Mesothelial cell of epicardium (in vitro differentiated cells): ENCODE measurements at regions not wholly inside any gene's neighbourhood (a gene's known extent, or its start where the extent isn't known, plus 50 kb on each side); places are given as distances from the start of the nearest gene placed in this dataset.

ENCODE experiments used
- DNase-seq, 2 experiments: peaks; one replicate each; pipeline ENCODE4 v3.0.0; 2021; ENCODE audit warnings: low spot score in 2 of 2; ENCODE audit not compliant: unreplicated experiment in 2 of 2
- H3K27ac Mint-ChIP-seq: 2 replicates; pipeline ENCODE4 v1.8.0; 2021; ENCODE audit warnings: mixed read lengths
- H3K27me3 Mint-ChIP-seq: 2 replicates; pipeline ENCODE4 v1.8.0; 2021; ENCODE audit warnings: low read depth, mixed read lengths
- H3K36me3 Mint-ChIP-seq: 2 replicates; pipeline ENCODE4 v1.8.0; 2021; ENCODE audit warnings: mixed read lengths
- H3K4me1 Mint-ChIP-seq: 2 replicates; pipeline ENCODE4 v1.8.0; 2021; ENCODE audit warnings: mixed read lengths
- H3K4me3 Mint-ChIP-seq: 2 replicates; pipeline ENCODE4 v1.8.0; 2021; ENCODE audit warnings: mild to moderate bottlenecking, moderate library complexity, mixed read lengths
- H3K9me3 Mint-ChIP-seq: 2 replicates; pipeline ENCODE4 v1.8.0; 2021; ENCODE audit warnings: mixed read lengths
- CTCF ChIP-seq: fragments of 200-600 bp; sonication (generic); IDR thresholded peaks from one replicate; pipeline ENCODE4 v1.5.0; 2021; ENCODE audit warnings: antibody characterized with exemption; ENCODE audit not compliant: unreplicated experiment

GRCh38 chr5:72041654-72042053 lies 65.6 kb upstream of the MAP1B start:
- no peaks in the 10 kb centered on the region for H3K9me3 Mint-ChIP-seq
- no peak overlapping the region for H3K27ac Mint-ChIP-seq
- DNase-seq, result no peak
- no peaks in the 10 kb centered on the region for H3K36me3 Mint-ChIP-seq
- TF ChIP-seq CTCF, result no peak
- H3K27me3 Mint-ChIP-seq, result no peaks in the 10 kb centered on the region
- H3K4me1 Mint-ChIP-seq, result peaks cover 7% of the 10 kb centered on the region
- no peak overlapping the region for H3K4me3 Mint-ChIP-seq

GRCh38 chr5:72042097-72042496 lies 65.2 kb upstream of the MAP1B start:
- Mint-ChIP-seq H3K27ac (no peak overlapping the region), H3K9me3 (peaks cover 1% of the 10 kb centered on the region), H3K4me3 (no peak overlapping the region), H3K36me3 (no peaks in the 10 kb centered on the region), H3K27me3 (no peaks in the 10 kb centered on the region), H3K4me1 (peaks cover 3% of the 10 kb centered on the region)
- no peak for DNase-seq
- no peak for TF ChIP-seq CTCF

- Mint-ChIP-seq H3K4me1 (no peaks in the 10 kb centered on the region), H3K4me3 (no peak overlapping the region), H3K9me3 (peaks cover 12% of the 10 kb centered on the region), H3K27ac (no peak overlapping the region), H3K27me3 (no peaks in the 10 kb centered on the region), H3K36me3 (no peaks in the 10 kb centered on the region)
- TF ChIP-seq CTCF, result no peak
- no peak for DNase-seq
These were observed 61.6 kb upstream of the MAP1B start for GRCh38 chr5:72045692-72046091.

GRCh38 chr5:72046106-72046505 lies 61.2 kb upstream of the MAP1B start:
- H3K4me3 Mint-ChIP-seq, result no peak overlapping the region
- peaks cover 12% of the 10 kb centered on the region for H3K9me3 Mint-ChIP-seq

GRCh38 chr5:72055636-72056035 lies 51.6 kb upstream of the MAP1B start:
- Mint-ChIP-seq H3K27ac (no peak overlapping the region), H3K4me3 (no peak overlapping the region), H3K4me1 (no peaks in the 10 kb centered on the region), H3K27me3 (peaks cover 41% of the 10 kb centered on the region), H3K36me3 (no peaks in the 10 kb centered on the region), H3K9me3 (peaks cover 4% of the 10 kb centered on the region)
- no peak for DNase-seq
- no peak for TF ChIP-seq CTCF

More at GRCh38 chr5:72046106-72046505, 61.2 kb upstream of the MAP1B start:
- TF ChIP-seq CTCF, result no peak
- Mint-ChIP-seq H3K27ac (no peak overlapping the region), H3K4me1 (no peaks in the 10 kb centered on the region), H3K27me3 (no peaks in the 10 kb centered on the region), H3K36me3 (no peaks in the 10 kb centered on the region)
- DNase-seq, result no peak
